ENCODE measurements at regions not wholly inside any gene's neighbourhood (a gene's known extent, or its start where the extent isn't known, plus 50 kb on each side); places are given as distances from the start of the nearest gene placed in this dataset.

GRCh38 chr2:3045318-3045921 lies 332.2 kb downstream of the EIPR1 start:
- no peak for TF ChIP-seq CTCF (IDR thresholded peaks at IDR 0.05; ENCODE audit: insufficient read depth, missing control alignments)
- DNase-seq (ENCODE audit: insufficient read length, low spot score) (no peak), FAIRE-seq (peak; percentile 35)

- no peak for TF ChIP-seq CTCF (IDR thresholded peaks at IDR 0.05; ENCODE audit: insufficient read depth, missing control alignments)
- FAIRE-seq (no peak), DNase-seq (ENCODE audit: insufficient read length, low spot score) (no peak)
These were observed 332.9 kb downstream of the EIPR1 start for GRCh38 chr2:3044587-3045317.

- no peak for TF ChIP-seq CTCF (IDR thresholded peaks at IDR 0.05; ENCODE audit: insufficient read depth, missing control alignments)
- DNase-seq (ENCODE audit: insufficient read length, low spot score) (no peak), FAIRE-seq (no peak)
These were observed 333.9 kb downstream of the EIPR1 start for GRCh38 chr2:3043726-3044125.

- FAIRE-seq, result no peak
- TF ChIP-seq CTCF (IDR thresholded peaks at IDR 0.05; ENCODE audit: insufficient read depth, missing control alignments), result no peak
- DNase-seq (ENCODE audit: insufficient read length, low spot score), result no peak
These were observed 334.7 kb downstream of the EIPR1 start for GRCh38 chr2:3042601-3043585.

GRCh38 chr2:3041841-3042600 lies 335.6 kb downstream of the EIPR1 start:
- no peak for TF ChIP-seq CTCF (IDR thresholded peaks at IDR 0.05; ENCODE audit: insufficient read depth, missing control alignments)
- FAIRE-seq (no peak), DNase-seq (ENCODE audit: insufficient read length, low spot score) (peak; percentile 52)

- FAIRE-seq, result no peak
- DNase-seq (ENCODE audit: insufficient read length, low spot score), result no peak
- TF ChIP-seq CTCF (IDR thresholded peaks at IDR 0.05; ENCODE audit: insufficient read depth, missing control alignments), result no peak
These were observed 336.4 kb downstream of the EIPR1 start for GRCh38 chr2:3041246-3041645.

All from D721Med (cell line).